Activated CD4-positive, alpha-beta memory T cell treated with anti-CD3 and anti-CD28 coated beads for 36 hours (primary cell): ENCODE measurements at regions not wholly inside any gene's neighbourhood (a gene's known extent, or its start where the extent isn't known, plus 50 kb on each side); places are given as distances from the start of the nearest gene placed in this dataset.

Source experiments
- CTCF ChIA-PET: fragments of 350-600 bp; sonication (Branson Sonifier 250); formaldehyde crosslinking; loops from one replicate; lab custom pipeline; 2021; ENCODE audit warnings: antibody characterized with exemption, inconsistent platforms; lab: Charles Lee
- POLR2A ChIA-PET: fragments of 350-600 bp; sonication (Branson Sonifier 250); formaldehyde crosslinking; loops from one replicate; lab custom pipeline; 2021; ENCODE audit warnings: antibody characterized with exemption; lab: Charles Lee
- DNase-seq: peaks from one replicate; pipeline ENCODE4 v3.0.0-alpha.2; 2020
- H3K27ac Mint-ChIP-seq: one replicate; pipeline ENCODE4 v1.8.0; 2021; ENCODE audit warnings: mixed read lengths
- H3K27me3 Mint-ChIP-seq: one replicate; pipeline ENCODE4 v1.8.0; 2021; ENCODE audit warnings: mixed read lengths
- H3K36me3 Mint-ChIP-seq: one replicate; pipeline ENCODE4 v1.8.0; 2021; ENCODE audit warnings: mixed read lengths
- H3K4me1 Mint-ChIP-seq: one replicate; pipeline ENCODE4 v1.8.0; 2021; ENCODE audit warnings: low read depth, mixed read lengths
- H3K4me3 Mint-ChIP-seq: one replicate; pipeline ENCODE4 v1.8.0; 2021; ENCODE audit warnings: mild to moderate bottlenecking, mixed read lengths
- H3K9me3 Mint-ChIP-seq: one replicate; pipeline ENCODE4 v1.8.0; 2021; ENCODE audit warnings: mixed read lengths
- intact Hi-C: fragments of 100-400 bp; cut with micrococcal nuclease; formaldehyde crosslinking; loops from one replicate; pipeline ENCODE4 v1.15.1; 2023

- Mint-ChIP-seq H3K9me3 (no peaks in the 10 kb centered on the region), H3K27me3 (peaks cover 8% of the 10 kb centered on the region), H3K4me3 (no peak overlapping the region), H3K4me1 (no peaks in the 10 kb centered on the region), H3K36me3 (no peaks in the 10 kb centered on the region), H3K27ac (no peak overlapping the region)
- CTCF ChIA-PET, result interaction anchor here (2.0 kb wide), 1 partner anchor 8 kb away, joined by 6 read pairs; no protein-coding TSS in a partner anchor
- POLR2A ChIA-PET, result no interaction called here
- intact Hi-C loops, result no loop called here
- DNase-seq, result no peak
Measured at GRCh38 chr1:60826320-60827094, 255.9 kb upstream of the NFIA start.

GRCh38 chr1:60825593-60825992, 256.8 kb upstream of the NFIA start:
- intact Hi-C loops, result no loop called here
- Mint-ChIP-seq H3K36me3 (no peaks in the 10 kb centered on the region), H3K4me1 (no peaks in the 10 kb centered on the region), H3K4me3 (no peak overlapping the region), H3K27me3 (peaks cover 5% of the 10 kb centered on the region), H3K9me3 (no peaks in the 10 kb centered on the region), H3K27ac (no peak overlapping the region)
- DNase-seq, result no peak
- CTCF ChIA-PET, result interaction anchor here (0.6 to 2.0 kb wide), 2 partner anchors 9 to 1416 kb away, joined by 3 to 6 read pairs; no protein-coding TSS in a partner anchor
- POLR2A ChIA-PET, result no interaction called here

GRCh38 chr1:60823151-60823550, 259.2 kb upstream of the NFIA start:
- H3K27me3 Mint-ChIP-seq, result peaks cover under 1% of the 10 kb centered on the region
- no peaks in the 10 kb centered on the region for H3K9me3 Mint-ChIP-seq
- no peaks in the 10 kb centered on the region for H3K36me3 Mint-ChIP-seq
- intact Hi-C loops, result no loop called here
- ChIA-PET POLR2A (no interaction called here), CTCF (no interaction called here)
- no peaks in the 10 kb centered on the region for H3K4me1 Mint-ChIP-seq
- H3K27ac Mint-ChIP-seq, result no peak overlapping the region
- no peak for DNase-seq
- no peak overlapping the region for H3K4me3 Mint-ChIP-seq

GRCh38 chr1:60822252-60822651, 260.1 kb upstream of the NFIA start:
- intact Hi-C loops, result no loop called here
- Mint-ChIP-seq H3K27me3 (peaks cover 3% of the 10 kb centered on the region), H3K4me1 (no peaks in the 10 kb centered on the region), H3K27ac (no peak overlapping the region), H3K36me3 (no peaks in the 10 kb centered on the region), H3K9me3 (no peaks in the 10 kb centered on the region), H3K4me3 (no peak overlapping the region)
- ChIA-PET CTCF (no interaction called here), POLR2A (no interaction called here)
- DNase-seq, result no peak

GRCh38 chr1:60821156-60821555, 261.2 kb upstream of the NFIA start:
- Mint-ChIP-seq H3K27me3 (peaks cover 3% of the 10 kb centered on the region), H3K36me3 (no peaks in the 10 kb centered on the region), H3K4me3 (no peak overlapping the region), H3K9me3 (no peaks in the 10 kb centered on the region), H3K27ac (no peak overlapping the region), H3K4me1 (no peaks in the 10 kb centered on the region)
- no peak for DNase-seq
- CTCF ChIA-PET, result no interaction called here
- POLR2A ChIA-PET, result no interaction called here
- intact Hi-C loops, result no loop called here

- no peaks in the 10 kb centered on the region for H3K4me1 Mint-ChIP-seq
- intact Hi-C loops, result no loop called here
- CTCF ChIA-PET, result no interaction called here
- no peaks in the 10 kb centered on the region for H3K36me3 Mint-ChIP-seq
- peaks cover 3% of the 10 kb centered on the region for H3K27me3 Mint-ChIP-seq
- H3K9me3 Mint-ChIP-seq, result no peaks in the 10 kb centered on the region
- H3K27ac Mint-ChIP-seq, result no peak overlapping the region
- H3K4me3 Mint-ChIP-seq, result no peak overlapping the region
- DNase-seq, result no peak
- POLR2A ChIA-PET, result no interaction called here
Measured at GRCh38 chr1:60818969-60819701, 263.2 kb upstream of the NFIA start.

GRCh38 chr1:60813071-60813470, 269.3 kb upstream of the NFIA start:
- Mint-ChIP-seq H3K4me1 (no peaks in the 10 kb centered on the region), H3K36me3 (no peaks in the 10 kb centered on the region), H3K27ac (no peak overlapping the region), H3K4me3 (no peak overlapping the region), H3K9me3 (no peaks in the 10 kb centered on the region), H3K27me3 (peaks cover 1% of the 10 kb centered on the region)
- ChIA-PET CTCF (interaction anchor here (0.7 kb wide), 1 partner anchor 1269 kb away, joined by 3 read pairs; no protein-coding TSS in a partner anchor), POLR2A (no interaction called here)
- DNase-seq, result no peak
- intact Hi-C loops, result no loop called here

- Mint-ChIP-seq H3K4me3 (no peak overlapping the region), H3K9me3 (peaks cover 14% of the 10 kb centered on the region), H3K27ac (no peak overlapping the region), H3K27me3 (no peaks in the 10 kb centered on the region), H3K36me3 (no peaks in the 10 kb centered on the region), H3K4me1 (no peaks in the 10 kb centered on the region)
- no peak for DNase-seq
- CTCF ChIA-PET, result no interaction called here
- POLR2A ChIA-PET, result no interaction called here
- intact Hi-C loops, result no loop called here
Measured at GRCh38 chr1:60809204-60809980, 273.0 kb upstream of the NFIA start.

- peaks cover 17% of the 10 kb centered on the region for H3K9me3 Mint-ChIP-seq
- intact Hi-C loops, result no loop called here
- ChIA-PET CTCF (no interaction called here), POLR2A (no interaction called here)
- H3K4me1 Mint-ChIP-seq, result no peaks in the 10 kb centered on the region
- no peak for DNase-seq
- H3K4me3 Mint-ChIP-seq, result no peak overlapping the region
- no peak overlapping the region for H3K27ac Mint-ChIP-seq
- no peaks in the 10 kb centered on the region for H3K27me3 Mint-ChIP-seq
- H3K36me3 Mint-ChIP-seq, result no peaks in the 10 kb centered on the region
Measured at GRCh38 chr1:60808676-60809075, 273.7 kb upstream of the NFIA start.

GRCh38 chr1:60802884-60803283, 279.5 kb upstream of the NFIA start:
- no peak for DNase-seq
- Mint-ChIP-seq H3K27me3 (no peaks in the 10 kb centered on the region), H3K27ac (no peak overlapping the region), H3K9me3 (peaks cover 21% of the 10 kb centered on the region), H3K4me3 (no peak overlapping the region), H3K4me1 (no peaks in the 10 kb centered on the region), H3K36me3 (no peaks in the 10 kb centered on the region)
- POLR2A ChIA-PET, result no interaction called here
- CTCF ChIA-PET, result no interaction called here
- intact Hi-C loops, result no loop called here

GRCh38 chr1:60797351-60797750, 285.0 kb upstream of the NFIA start:
- Mint-ChIP-seq H3K4me1 (no peaks in the 10 kb centered on the region), H3K9me3 (no peaks in the 10 kb centered on the region), H3K27me3 (no peaks in the 10 kb centered on the region), H3K27ac (no peak overlapping the region), H3K4me3 (no peak overlapping the region), H3K36me3 (no peaks in the 10 kb centered on the region)
- intact Hi-C loops, result no loop called here
- ChIA-PET POLR2A (no interaction called here), CTCF (no interaction called here)
- no peak for DNase-seq

GRCh38 chr1:60791226-60791625, 291.1 kb upstream of the NFIA start:
- Mint-ChIP-seq H3K36me3 (no peaks in the 10 kb centered on the region), H3K4me1 (no peaks in the 10 kb centered on the region), H3K9me3 (no peaks in the 10 kb centered on the region), H3K4me3 (no peak overlapping the region), H3K27me3 (no peaks in the 10 kb centered on the region), H3K27ac (no peak overlapping the region)
- no peak for DNase-seq
- ChIA-PET POLR2A (no interaction called here), CTCF (no interaction called here)
- intact Hi-C loops, result no loop called here
